ENCODE measurements at regions not wholly inside any gene's neighbourhood (a gene's known extent, or its start where the extent isn't known, plus 50 kb on each side); places are given as distances from the start of the nearest gene placed in this dataset.

GRCh38 chr3:8822141-8822540, 52.7 kb upstream of the OXTR start:
- TF ChIP-seq CTCF (IDR thresholded peaks at IDR 0.05; ENCODE audit: poor library complexity) (no peak), EZH2 (IDR thresholded peaks at IDR 0.05; ENCODE audit: borderline replicate concordance) (no peak)

Data from hepatocyte (in vitro differentiated cells).